GM18508 (cell line): ENCODE measurements at regions not wholly inside any gene's neighbourhood (a gene's known extent, or its start where the extent isn't known, plus 50 kb on each side); places are given as distances from the start of the nearest gene placed in this dataset.
A peak's percentile ranks its signal among the peaks of the same experiment; 100 is the strongest.

Source experiments
- ATAC-seq: cut with Tn5 transposase; IDR thresholded peaks from one replicate; pipeline ENCODE4 v1.9.1; 2021; ENCODE audit warnings: moderate number of reproducible peaks; ENCODE audit not compliant: insufficient read depth, unreplicated experiment

DNA sequence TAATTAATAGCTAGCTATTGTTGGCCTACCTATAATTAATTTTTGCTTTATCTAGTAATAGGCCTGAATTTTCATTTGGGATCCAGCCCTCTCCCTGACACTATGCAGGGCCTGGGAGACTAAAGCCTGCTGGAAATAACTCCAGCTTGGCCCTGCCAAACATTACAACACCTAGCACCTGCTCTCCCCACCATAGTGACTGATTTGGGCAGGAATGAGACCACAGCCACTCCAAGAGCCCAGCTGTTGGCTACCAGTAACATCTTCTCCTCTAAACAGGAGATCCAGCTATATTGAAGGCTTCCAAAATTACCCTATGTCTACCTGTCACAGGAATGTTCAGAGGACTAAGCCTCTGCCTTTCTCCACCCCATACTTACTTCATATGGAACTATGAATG is 225.1 kb downstream of the IDS start:
- no peak for ATAC-seq

DNA sequence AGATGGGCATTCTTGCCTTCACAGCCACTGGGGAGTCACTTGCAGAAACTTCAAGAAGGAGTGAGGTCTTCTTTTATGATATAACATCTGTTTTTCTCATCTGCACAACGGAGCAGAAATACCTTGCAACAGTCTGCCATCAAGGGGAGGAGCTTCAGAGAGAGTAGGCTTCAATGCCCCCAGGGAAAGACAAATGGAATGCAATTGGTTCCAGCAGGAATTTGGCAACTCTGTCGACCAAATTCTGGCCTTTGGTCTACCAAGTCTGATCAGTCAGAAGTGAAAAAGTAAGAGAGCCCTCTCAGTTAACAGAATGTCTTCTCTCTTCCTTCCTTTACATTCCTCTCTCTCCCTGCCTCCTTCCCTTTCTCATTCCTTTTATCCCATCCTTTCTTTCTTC is 229.3 kb downstream of the IDS start:
- no peak for ATAC-seq

DNA sequence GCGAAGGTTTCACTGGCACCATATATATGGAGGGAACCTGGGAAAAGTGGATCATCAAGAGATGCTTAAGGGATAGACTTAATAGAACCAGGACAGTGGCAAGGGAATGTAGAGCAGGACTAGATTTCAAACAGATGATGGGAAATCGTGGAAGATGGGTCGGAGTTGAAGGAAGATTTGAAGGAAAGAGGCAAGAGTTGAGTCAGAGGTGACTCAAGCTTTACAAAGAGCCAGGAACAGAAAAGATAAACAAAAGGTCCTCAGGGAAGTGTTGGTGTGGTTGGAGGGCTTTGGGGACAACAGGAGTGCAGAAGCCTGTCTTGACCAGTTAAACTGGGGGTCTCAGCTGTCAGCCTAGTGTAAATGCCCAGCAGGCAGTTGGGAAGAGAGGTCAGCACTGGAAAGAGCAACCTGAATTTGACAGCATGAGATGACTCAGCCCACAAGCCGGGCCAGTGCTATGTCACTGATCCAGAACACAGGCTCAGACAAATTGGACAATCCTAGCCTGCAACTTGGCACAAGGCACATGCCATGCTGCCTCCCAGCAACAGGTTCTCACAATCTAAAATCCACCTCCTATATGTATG is 230.5 kb downstream of the IDS start:
- ATAC-seq, result no peak

DNA sequence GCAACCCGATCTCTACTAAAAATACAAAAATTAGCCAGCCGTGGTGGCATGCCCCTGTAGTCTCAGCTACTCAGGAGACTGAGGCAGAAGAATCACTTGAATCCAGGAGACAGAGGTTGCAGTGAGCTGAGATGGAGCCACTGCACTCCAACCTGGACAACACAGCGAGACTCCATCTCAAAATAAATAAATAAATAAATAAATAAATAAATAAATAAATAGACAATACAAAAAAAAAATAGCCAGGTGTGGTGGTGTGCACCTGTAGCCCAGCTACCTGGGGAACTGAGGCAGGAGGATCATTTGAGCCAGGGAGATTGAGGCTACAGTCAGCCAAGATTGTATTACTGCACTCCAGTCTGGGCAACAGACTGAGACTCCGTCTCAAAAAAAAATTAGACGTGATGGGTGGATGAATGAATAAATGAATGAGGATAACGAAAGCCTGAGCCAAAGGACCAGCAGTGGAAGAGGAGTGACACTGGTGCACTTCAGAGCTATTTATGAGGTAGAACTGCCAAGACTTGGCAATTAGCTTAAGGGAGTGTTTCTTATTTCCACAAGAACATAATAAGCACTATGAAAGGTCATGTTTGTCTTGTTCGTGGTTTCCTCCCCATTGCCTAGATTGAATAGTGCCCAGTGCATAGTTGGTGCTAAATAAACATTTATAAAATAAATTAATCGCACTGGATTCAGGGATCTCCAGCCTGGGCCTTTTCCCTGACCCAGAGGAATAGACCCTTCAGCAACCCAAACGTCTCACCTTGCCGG is 232.2 kb downstream of the IDS start:
- no peak for ATAC-seq

DNA sequence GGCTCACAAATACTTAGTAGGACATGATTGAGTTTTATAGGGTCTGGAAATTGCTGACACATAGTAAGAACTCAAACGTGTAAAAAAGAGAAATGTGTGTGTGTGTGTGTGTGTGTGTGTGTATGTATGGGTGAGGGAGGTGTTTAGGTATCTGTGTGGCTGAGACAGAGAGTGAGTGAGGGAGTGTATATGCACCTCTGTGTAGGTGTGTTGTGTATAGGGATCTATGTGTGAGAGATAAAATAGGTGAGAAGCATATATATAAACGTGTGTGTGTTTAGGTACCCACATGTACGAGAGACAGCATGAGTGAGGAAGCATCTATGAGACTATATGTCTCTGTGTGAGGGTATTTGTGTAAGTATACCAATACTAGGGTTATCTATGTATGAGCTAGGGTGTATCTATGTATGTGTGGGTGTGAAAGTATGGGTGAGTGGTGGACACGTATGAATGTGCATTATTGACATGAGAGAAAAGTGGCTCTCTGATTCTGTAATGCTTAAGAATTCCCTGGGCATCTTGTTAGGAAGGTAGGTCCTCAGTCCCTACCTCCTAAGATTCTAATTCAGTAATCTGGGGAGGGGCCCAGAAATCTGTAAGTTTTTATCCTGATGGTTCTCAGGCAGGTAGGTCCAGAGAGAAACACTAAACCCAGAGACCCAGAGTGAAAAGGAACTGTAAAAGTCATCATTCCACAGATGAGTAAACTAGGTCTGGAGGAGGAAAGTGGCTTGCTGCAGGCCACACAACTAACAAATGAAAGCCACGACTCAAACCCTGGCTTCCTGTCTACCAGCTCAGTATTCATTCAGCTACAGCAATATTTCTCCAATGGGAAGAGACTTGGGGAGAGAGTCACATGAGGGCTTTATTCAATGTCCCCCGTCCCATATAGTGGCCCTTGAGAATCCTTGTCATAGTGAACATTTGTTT is 237.0 kb downstream of the IDS start:
- peak; percentile 62 for ATAC-seq

DNA sequence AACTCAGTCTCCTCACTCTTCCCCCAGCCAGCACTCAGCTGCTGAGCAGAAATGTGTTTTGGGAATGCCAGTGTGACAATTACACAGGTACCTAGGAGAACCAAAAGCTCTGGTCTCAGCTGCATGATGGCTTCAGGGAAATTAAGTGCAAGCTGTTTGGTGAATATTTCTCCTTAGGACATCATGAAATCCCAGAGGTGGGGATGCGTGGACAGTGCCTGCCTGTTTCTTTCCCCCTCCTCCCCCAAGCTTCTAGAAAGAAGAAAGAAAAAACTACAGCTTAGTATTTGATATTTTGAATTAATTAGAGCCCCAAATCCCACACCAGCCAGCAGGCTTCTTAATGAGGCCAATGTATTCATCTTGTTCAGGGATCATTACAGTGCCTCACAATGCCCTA is 243.0 kb downstream of the IDS start:
- ATAC-seq, result no peak

DNA sequence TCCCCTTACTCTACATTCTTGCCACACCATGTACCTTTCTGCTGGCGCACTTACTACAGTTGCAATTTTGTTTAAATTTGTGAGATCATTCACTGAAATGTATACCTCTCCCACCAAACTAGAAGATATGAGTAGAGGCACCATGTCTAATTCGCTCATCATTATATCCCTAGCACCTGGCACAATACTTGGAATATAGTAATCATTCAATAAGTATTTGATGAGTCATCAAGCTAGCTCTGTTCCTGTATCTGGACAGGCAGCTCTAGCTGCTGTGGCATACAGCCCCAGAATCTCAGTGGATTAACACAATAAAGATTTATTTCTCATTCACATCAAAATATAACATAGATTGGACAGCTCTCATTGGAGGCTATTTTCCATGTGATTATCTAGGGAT is 245.9 kb downstream of the IDS start:
- ATAC-seq, result no peak

DNA sequence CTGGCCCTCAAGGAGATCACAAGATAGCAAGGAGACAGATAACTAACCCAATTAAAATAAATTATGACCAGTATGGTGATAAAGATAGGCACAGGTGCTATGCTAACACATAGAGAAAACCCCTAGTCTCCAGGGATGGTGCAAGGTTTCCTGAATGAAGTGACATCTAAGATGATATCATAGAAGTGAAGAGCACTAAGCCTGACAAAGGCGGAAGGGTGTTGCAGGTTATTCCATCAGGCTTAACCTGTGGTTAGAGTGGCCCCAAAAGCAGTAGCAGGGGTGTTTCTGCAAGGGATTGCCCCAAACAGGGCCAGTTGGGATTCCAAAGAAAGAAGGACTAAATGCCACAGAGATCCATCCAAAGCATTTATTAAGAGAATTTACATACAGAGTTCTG is 249.2 kb downstream of the IDS start:
- no peak for ATAC-seq

DNA sequence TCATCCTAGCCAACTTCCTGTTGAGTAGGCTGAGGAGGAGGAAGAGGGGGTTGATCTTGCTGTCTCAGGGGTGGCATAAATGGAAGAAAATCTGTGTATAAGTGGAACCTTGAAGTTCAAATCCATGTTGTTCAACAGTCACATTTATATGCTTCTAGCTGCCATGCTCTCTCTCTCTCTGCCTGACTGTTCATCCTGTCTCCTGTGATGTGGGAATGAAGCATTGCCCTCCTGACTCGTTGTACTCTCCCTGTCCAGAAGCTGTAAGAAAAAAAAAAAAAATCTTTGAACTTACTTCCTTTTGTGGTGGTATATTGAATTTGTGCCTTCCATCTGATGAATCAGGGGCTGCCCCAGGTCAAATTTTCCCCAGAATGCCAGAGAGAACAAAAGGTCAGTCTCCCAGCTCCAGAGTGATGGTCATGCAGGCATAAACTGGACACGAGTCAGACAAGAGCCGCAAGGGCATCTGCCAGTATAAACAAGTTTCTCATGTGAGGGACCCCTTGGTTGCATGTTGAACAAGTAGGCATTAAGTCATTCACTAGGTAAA is 257.0 kb downstream of the IDS start:
- ATAC-seq, result no peak

DNA sequence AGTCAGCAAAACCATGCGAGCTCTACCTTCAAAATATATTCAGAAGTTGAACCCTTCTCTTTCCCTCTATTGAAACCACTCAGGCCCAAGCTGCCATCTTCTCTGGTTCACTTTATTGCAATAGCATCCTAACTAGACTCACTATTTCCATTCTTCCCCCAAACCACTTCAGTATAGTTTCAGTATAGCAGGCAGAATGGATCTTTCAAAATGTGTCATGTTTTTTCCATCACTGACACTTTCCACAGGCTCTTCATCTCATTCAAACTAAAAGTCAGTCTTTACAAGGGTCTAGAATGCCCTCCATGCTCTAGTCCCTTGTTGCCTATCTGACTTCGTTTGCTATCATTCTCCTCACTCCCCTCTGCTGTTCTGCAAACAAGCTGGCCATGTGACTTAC is 274.4 kb downstream of the IDS start:
- no peak for ATAC-seq

DNA sequence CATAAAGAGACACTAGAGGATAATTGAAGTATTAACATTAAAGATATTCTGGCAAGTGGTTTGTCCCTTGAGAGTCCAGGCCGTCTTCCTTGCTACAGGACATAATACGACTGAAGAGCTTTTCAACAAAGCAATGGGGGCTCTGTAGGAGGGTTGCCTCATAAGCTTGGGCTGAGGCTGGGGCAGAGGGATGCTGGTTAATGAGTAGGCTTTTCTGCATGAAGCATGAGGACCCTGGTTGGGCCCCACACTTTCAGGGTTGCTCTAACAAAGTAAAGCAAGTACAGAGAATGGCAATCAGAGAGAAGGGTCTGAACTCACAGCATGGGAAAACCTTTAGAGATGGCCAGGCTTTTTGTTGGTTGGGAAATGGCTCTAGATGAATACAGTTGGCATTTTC is 281.3 kb downstream of the IDS start:
- ATAC-seq, result no peak

DNA sequence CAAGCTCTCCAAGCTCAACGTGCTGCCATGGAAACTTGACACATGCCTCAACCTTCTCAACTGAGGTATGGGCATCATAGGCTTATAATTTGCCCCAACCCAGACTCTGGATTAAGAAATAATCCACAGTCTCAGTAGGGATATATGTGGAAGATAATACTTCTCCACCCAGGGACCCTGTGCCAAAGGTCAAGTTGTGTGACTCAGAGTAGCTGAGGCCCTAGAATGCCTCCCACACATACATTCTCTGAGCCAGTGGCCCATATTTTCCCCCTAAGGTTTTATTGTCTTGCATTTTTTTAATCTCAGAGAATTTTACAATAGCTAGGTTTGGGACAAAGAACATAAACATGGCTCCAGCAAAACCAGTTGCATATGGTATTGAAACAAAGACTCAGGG is 283.1 kb downstream of the IDS start:
- ATAC-seq, result no peak

DNA sequence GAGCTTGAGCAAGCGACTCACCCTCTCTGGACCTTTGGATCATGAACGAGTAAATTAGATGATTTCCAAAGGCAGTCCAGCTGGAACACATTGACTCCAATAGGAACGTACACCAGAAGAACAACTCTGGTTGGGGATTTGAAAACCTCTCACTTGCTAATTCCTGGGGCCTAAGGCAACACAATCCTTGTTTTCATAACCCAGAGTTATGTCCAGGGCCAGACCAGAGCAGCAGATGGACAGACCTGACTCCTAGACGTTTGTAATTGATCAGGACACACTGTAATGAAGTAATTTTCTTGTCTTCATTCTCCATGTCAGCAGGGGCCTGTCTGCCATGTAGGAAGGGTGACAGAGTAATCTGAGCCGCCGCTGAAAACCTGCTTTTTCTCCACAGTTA is 283.9 kb downstream of the IDS start:
- no peak for ATAC-seq

DNA sequence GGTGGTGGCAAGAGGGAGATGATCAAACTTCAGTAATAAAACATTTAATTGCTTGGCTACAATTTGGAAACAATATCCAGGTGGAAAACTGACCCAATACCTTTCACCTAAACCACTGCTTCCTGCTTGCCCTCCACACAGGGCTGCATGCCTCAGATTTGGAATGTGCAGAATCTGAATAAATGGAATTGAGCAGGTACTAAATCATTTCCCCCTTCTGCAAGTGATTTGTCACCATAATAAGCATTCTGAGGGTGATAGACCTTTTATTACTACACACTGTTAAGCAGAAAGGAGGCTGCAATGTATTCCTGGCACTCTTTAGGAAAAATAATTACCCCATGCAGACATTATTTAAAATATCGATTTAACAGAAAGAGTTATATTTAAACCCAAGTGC is 291.8 kb downstream of the IDS start:
- ATAC-seq, result no peak

DNA sequence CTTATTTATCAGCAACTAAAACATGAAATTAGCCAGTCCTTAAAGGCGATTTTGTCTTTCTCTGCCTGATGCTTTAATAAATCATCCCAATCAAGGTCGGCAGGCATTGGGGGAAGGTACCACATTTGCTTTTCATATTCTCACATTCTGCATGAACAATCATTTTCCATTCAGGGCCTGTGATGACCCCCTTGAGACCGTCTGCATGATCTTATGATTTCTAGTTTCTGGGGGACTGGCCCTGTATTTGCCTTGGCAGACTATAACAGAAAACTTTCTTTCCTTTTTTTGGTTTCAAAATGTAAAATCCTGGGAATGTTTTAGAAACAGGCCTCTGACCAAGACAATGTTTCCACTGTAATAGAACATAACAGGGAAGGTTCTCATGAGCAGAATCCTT is 296.8 kb downstream of the IDS start:
- no peak for ATAC-seq

DNA sequence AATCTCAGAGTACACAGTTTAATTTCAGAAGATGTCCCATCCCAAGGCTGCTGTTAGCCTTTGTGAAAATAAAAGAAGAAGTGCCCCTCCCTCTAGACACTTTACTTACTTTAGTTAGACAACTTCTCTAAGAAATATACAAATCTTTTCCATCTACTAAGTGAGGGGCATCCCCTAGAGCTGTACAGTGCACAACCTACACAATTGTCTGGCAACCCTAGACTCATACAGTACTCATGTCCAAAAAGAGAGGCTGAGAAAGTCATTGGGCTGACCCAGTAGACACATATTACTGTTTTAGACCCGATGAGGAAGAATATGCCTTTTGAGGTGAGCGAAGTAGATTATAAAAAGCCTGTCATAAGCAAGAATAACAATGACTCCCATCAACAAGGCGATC is 297.6 kb downstream of the IDS start:
- ATAC-seq, result no peak

DNA sequence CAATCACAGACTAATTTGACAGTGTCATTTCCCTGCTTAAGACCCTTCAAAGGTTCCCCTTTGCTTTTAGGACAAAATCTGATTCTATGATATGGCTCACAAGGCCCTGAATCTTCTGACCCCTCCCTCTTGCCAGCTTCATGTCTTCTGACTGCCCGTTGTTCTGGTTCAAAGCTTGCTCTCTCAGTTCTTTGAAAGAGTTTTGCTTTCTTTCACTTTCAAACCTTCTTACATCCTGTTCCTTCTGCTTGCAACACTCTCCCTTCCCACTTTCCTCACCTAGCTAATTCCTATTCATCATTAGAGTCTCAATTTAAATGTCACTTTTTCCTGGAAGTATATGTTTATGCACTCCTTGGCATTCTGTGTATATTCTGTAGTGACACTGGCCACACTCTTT is 299.2 kb downstream of the IDS start:
- ATAC-seq, result no peak

DNA sequence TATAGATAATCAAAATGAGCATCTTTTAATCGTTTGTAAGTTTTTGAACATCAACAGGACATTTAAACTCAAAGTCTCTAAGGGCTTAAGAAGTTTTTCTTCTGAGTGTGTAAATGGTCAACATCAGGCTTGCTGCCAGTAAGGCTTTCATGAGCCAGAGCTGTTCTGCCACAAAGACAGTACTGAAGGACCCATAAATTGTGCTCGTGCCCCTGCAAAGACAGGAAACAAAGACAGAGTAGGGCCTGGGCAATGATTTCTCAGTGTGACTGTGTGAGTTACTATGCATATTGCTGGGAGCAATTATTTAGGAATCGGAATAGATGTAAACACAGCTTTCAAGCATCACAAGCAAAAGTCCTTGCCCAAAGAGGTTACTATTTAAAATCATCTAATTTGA is 300.0 kb downstream of the IDS start:
- no peak for ATAC-seq

DNA sequence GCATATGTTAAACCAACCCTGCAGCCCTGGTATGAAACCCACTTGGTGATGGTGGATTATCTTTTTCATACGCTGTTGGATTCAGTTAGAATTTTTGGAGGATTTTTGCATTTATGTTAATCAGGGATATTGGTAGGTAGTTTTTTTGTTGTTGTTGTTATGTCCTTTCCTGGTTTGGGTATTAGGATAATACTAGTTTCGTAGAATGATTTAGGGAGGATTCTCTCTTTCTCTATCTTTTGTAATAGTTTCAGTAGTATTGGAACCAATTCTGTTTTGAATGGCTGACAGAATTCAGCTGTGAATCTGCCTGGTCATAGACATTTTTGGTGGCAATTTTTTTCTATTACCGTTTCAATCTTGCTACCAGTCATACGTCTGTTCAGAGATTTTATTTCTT is 305.4 kb downstream of the IDS start:
- no peak for ATAC-seq

DNA sequence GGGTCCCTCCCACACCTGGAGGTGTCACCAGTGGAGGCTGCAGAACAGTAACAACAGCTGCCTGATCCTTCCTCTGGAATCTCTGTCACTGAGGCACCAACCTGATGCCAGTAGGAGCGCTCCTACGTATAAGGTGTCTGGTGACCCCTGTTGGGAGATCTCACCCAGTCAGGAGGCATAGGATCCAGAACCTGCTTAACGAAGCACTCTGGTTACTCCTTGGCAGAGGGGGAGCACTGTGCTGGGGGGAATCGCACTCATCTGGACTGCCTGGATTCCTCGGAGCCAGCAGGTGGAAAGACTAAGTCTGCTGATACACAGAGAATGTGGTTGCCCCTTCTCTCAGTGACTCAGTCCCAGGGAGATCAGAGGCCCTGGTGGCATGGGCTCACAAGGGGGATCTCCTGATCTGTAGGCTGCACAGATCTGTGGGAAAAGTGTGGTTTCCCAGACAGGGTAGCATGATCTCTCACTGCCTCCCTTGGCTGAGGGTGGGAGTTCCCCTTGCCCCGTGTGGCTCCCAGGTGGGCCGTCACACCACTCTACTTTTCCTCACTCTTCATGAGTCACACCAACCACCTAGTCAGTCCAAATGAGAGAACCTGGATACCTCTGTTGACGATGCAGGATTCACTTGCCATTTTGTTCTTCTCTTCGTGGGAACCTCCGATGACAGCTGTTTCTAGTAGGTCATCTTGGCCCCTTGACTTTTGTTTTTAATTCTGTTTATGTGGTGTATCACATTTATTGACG is 305.9 kb downstream of the IDS start:
- ATAC-seq, result peak; percentile 62
